Ectodermal cell (in vitro differentiated cells): ENCODE measurements at regions not wholly inside any gene's neighbourhood (a gene's known extent, or its start where the extent isn't known, plus 50 kb on each side); places are given as distances from the start of the nearest gene placed in this dataset.

Experiments used
- H3K27ac ChIP-seq: 2 replicates; pipeline ENCODE4 v1.7.0; 2013; ENCODE audit warnings: mild to moderate bottlenecking, low read depth, low read length; ENCODE audit not compliant: insufficient read depth, poor library complexity, severe bottlenecking
- H3K27me3 ChIP-seq: 2 replicates; pipeline ENCODE4 v1.7.0; 2013; ENCODE audit warnings: mild to moderate bottlenecking, low read length; ENCODE audit not compliant: insufficient read depth, control insufficient read depth, poor library complexity, severe bottlenecking
- H3K36me3 ChIP-seq: one replicate; pipeline ENCODE4 v1.7.0; 2013; ENCODE audit warnings: low read length; ENCODE audit not compliant: control insufficient read depth, insufficient read depth
- H3K4me1 ChIP-seq: one replicate; pipeline ENCODE4 v1.7.0; 2013; ENCODE audit warnings: low read length; ENCODE audit not compliant: control insufficient read depth, insufficient read depth
- H3K4me3 ChIP-seq: 2 replicates; pipeline ENCODE4 v1.7.0; 2013; ENCODE audit warnings: low read depth, low read length, control low read depth; ENCODE audit not compliant: insufficient read depth
- H3K9me3 ChIP-seq: 2 replicates; pipeline ENCODE4 v1.7.0; 2013; ENCODE audit warnings: mild to moderate bottlenecking, low read length, moderate library complexity; ENCODE audit not compliant: control insufficient read depth
- WGBS, 2 experiments: methylation state at CpG; one replicate each; pipeline ENCODE4 v1.1.7; 2013; ENCODE audit warnings: missing lambda C conversion rate in 2 of 2; 5-methylcytosine and 5-hydroxymethylcytosine counted together

- H3K36me3 ChIP-seq, result no peaks in the 10 kb centered on the region
- H3K27me3 ChIP-seq, result no peaks in the 10 kb centered on the region
- H3K4me3 ChIP-seq, result no peak overlapping the region
- H3K9me3 ChIP-seq, result no peaks in the 10 kb centered on the region
- H3K4me1 ChIP-seq, result no peaks in the 10 kb centered on the region
- no peak overlapping the region for H3K27ac ChIP-seq
- 93 to 96% methylated on average over 1 of the region's 1 CpG for WGBS, 2 experiments
Measured at GRCh38 chr13:84076280-84076679, 194.0 kb upstream of the SLITRK1 start.

- Histone ChIP-seq H3K27me3 (no peaks in the 10 kb centered on the region), H3K9me3 (no peaks in the 10 kb centered on the region), H3K4me3 (no peak overlapping the region), H3K36me3 (no peaks in the 10 kb centered on the region), H3K27ac (no peak overlapping the region), H3K4me1 (no peaks in the 10 kb centered on the region)
- 96 to 100% methylated on average over 2 to 3 of the region's 3 CpGs for WGBS, 2 experiments
Measured at GRCh38 chr13:84050536-84050935, 168.3 kb upstream of the SLITRK1 start.

- H3K36me3 ChIP-seq, result no peaks in the 10 kb centered on the region
- no peak overlapping the region for H3K4me3 ChIP-seq
- H3K27ac ChIP-seq, result no peak overlapping the region
- WGBS, 2 experiments, result 100% methylated on average over 1 of the region's 2 CpGs; no CpG with 5 or more reads in 1 of the 2 experiments
- no peaks in the 10 kb centered on the region for H3K27me3 ChIP-seq
- H3K4me1 ChIP-seq, result no peaks in the 10 kb centered on the region
- no peaks in the 10 kb centered on the region for H3K9me3 ChIP-seq
Measured at GRCh38 chr13:84049443-84050219, 167.4 kb upstream of the SLITRK1 start.

GRCh38 chr13:84044805-84045204, 162.5 kb upstream of the SLITRK1 start:
- Histone ChIP-seq H3K4me3 (no peak overlapping the region), H3K36me3 (no peaks in the 10 kb centered on the region), H3K27ac (no peak overlapping the region), H3K27me3 (no peaks in the 10 kb centered on the region), H3K4me1 (no peaks in the 10 kb centered on the region), H3K9me3 (no peaks in the 10 kb centered on the region)
- 95 to 100% methylated on average over 1 to 2 of the region's 2 CpGs for WGBS, 2 experiments

GRCh38 chr13:84038001-84038400, 155.7 kb upstream of the SLITRK1 start:
- Histone ChIP-seq H3K36me3 (no peaks in the 10 kb centered on the region), H3K27me3 (no peaks in the 10 kb centered on the region), H3K9me3 (no peaks in the 10 kb centered on the region), H3K4me1 (peaks cover 7% of the 10 kb centered on the region), H3K4me3 (no peak overlapping the region), H3K27ac (no peak overlapping the region)
- 0 to 13% methylated on average over 1 of the region's 1 CpG for WGBS, 2 experiments

GRCh38 chr13:84032116-84032515, 149.8 kb upstream of the SLITRK1 start:
- Histone ChIP-seq H3K36me3 (no peaks in the 10 kb centered on the region), H3K27ac (no peak overlapping the region), H3K4me3 (no peak overlapping the region), H3K9me3 (no peaks in the 10 kb centered on the region), H3K27me3 (no peaks in the 10 kb centered on the region), H3K4me1 (no peaks in the 10 kb centered on the region)
- whole genome bisulfite sequencing, 2 experiments, result 92 to 100% methylated on average over 1 of the region's 1 CpG

GRCh38 chr13:84031120-84031519, 148.8 kb upstream of the SLITRK1 start:
- no peaks in the 10 kb centered on the region for H3K9me3 ChIP-seq
- H3K36me3 ChIP-seq, result no peaks in the 10 kb centered on the region
- H3K27me3 ChIP-seq, result no peaks in the 10 kb centered on the region
- H3K4me1 ChIP-seq, result no peaks in the 10 kb centered on the region
- no peak overlapping the region for H3K27ac ChIP-seq
- 93 to 98% methylated on average over 4 of the region's 4 CpGs for WGBS, 2 experiments
- H3K4me3 ChIP-seq, result no peak overlapping the region

GRCh38 chr13:84029396-84029795, 147.1 kb upstream of the SLITRK1 start:
- no peak overlapping the region for H3K27ac ChIP-seq
- 88 to 89% methylated on average over 3 of the region's 4 CpGs for WGBS, 2 experiments
- H3K27me3 ChIP-seq, result no peaks in the 10 kb centered on the region

GRCh38 chr13:84025824-84026223, 143.6 kb upstream of the SLITRK1 start:
- H3K36me3 ChIP-seq, result no peaks in the 10 kb centered on the region
- WGBS, 2 experiments, result no CpG with 5 or more reads among the region's 1 CpG
- no peak overlapping the region for H3K27ac ChIP-seq
- no peaks in the 10 kb centered on the region for H3K9me3 ChIP-seq
- no peak overlapping the region for H3K4me3 ChIP-seq
- peaks cover 6% of the 10 kb centered on the region for H3K4me1 ChIP-seq
- H3K27me3 ChIP-seq, result no peaks in the 10 kb centered on the region

More at GRCh38 chr13:84029396-84029795, 147.1 kb upstream of the SLITRK1 start:
- Histone ChIP-seq H3K4me3 (no peak overlapping the region), H3K4me1 (peaks cover 6% of the 10 kb centered on the region), H3K9me3 (no peaks in the 10 kb centered on the region), H3K36me3 (no peaks in the 10 kb centered on the region)

GRCh38 chr13:83996415-83996814, 114.1 kb upstream of the SLITRK1 start:
- H3K27me3 ChIP-seq, result no peaks in the 10 kb centered on the region
- no peaks in the 10 kb centered on the region for H3K9me3 ChIP-seq
- WGBS, 2 experiments, result 93 to 95% methylated on average over 9 of the region's 9 CpGs
- no peak overlapping the region for H3K27ac ChIP-seq
- H3K4me1 ChIP-seq, result no peaks in the 10 kb centered on the region
- H3K36me3 ChIP-seq, result no peaks in the 10 kb centered on the region
- no peak overlapping the region for H3K4me3 ChIP-seq
